HUES64 (cell line): ENCODE measurements at regions not wholly inside any gene's neighbourhood (a gene's known extent, or its start where the extent isn't known, plus 50 kb on each side); places are given as distances from the start of the nearest gene placed in this dataset.

ENCODE experiments used
- H3K27ac ChIP-seq: 2 replicates; pipeline ENCODE4 v1.7.0; 2013; ENCODE audit warnings: low read depth, low read length, inconsistent platforms
- H3K27me3 ChIP-seq: 2 replicates; pipeline ENCODE4 v1.6.1; 2013; ENCODE audit warnings: mild to moderate bottlenecking, low read length; ENCODE audit not compliant: insufficient read depth
- H3K36me3 ChIP-seq: 2 replicates; pipeline ENCODE4 v1.6.1; 2013; ENCODE audit warnings: mild to moderate bottlenecking, low read length; ENCODE audit not compliant: insufficient read depth
- H3K4me1 ChIP-seq: 2 replicates; pipeline ENCODE4 v1.6.1; 2013; ENCODE audit warnings: mild to moderate bottlenecking, low read length, moderate library complexity; ENCODE audit not compliant: insufficient read depth
- H3K4me3 ChIP-seq: 2 replicates; pipeline ENCODE4 v1.5.1; 2013; ENCODE audit warnings: mild to moderate bottlenecking, low read length, moderate library complexity
- H3K9ac ChIP-seq: 2 replicates; pipeline ENCODE4 v1.6.1; 2013; ENCODE audit warnings: mild to moderate bottlenecking, low read depth, low read length
- H3K9me3 ChIP-seq: 2 replicates; pipeline ENCODE4 v1.6.1; 2013; ENCODE audit warnings: low read depth, low read length; ENCODE audit not compliant: insufficient read depth
- WGBS: fragments of 150-250, 120-280 bp; methylation state at CpG from one replicate; pipeline ENCODE4 v1.1.7; 2013; ENCODE audit warnings: missing lambda C conversion rate; 5-methylcytosine and 5-hydroxymethylcytosine counted together

DNA sequence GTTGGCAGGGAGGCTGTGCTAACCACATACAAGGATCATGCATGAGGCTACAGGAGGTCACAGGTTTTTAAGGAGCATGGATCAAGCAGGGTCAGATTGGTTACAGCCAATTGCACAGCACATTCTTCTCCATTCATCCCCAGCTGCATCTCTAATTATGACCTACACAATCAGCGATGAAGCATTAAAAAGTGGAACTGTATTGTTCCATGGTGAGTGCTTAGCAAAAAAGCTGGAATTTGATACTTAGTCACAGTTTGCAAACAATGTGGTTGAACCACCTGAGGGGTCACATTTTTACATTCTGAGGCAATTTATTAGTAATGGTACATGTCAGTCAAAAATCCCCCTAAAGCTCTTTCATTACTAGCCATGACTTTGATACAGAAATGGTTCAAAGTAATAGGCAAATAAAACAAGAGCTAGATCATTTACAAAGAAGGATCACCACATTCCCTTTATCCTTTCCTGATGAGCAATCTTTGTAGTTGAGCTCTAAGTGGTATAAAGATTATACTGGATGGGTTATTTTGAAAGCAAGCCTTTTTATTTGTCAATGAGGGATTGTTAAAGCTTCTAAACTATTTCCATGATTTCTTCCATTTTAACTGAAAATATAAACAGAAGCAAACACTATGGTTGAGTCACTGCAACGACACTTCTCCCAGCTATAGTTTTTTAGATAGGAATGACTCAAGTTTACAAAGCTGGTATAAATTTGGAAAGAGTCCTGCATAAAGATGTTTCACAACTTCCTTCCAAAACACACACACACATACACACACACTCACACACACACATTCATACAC, 217.8 kb upstream of the SEMA3A start:
- 94% methylated on average over 1 of the region's 2 CpGs for WGBS
- H3K9ac ChIP-seq, result no peak overlapping the region
- H3K4me1 ChIP-seq, result no peaks in the 10 kb centered on the region; the same call in 1 of the 2 replicates
- no peak overlapping the region for H3K4me3 ChIP-seq
- H3K36me3 ChIP-seq, result no peaks in the 10 kb centered on the region
- H3K9me3 ChIP-seq, result peaks cover 4% of the 10 kb centered on the region; the same call in 1 of the 2 replicates
- H3K27ac ChIP-seq, result no peak overlapping the region
- no peaks in the 10 kb centered on the region for H3K27me3 ChIP-seq

DNA sequence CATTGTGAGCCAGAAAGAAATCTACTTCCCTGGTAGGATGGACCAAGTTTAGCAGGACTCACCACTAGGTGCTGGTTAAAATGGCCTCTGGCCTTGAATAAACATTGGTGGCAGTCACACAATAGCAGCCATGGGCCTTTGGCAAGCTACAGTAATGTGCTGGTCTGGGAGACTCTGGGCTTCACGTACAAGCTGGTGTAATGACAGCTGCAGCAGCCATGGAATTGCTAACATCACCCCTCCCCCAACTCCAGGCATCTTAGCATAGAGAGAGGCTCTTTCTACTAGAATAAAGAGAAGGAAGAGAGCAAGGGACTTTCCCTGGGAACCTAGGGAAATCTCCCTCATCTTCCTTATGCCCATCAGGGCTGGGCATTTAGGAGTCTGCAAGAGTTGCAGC, 205.1 kb upstream of the SEMA3A start:
- H3K36me3 ChIP-seq, result no peaks in the 10 kb centered on the region
- peaks cover 26% of the 10 kb centered on the region for H3K9me3 ChIP-seq
- 72% methylated on average over 1 of the region's 1 CpG for WGBS
- no peak overlapping the region for H3K27ac ChIP-seq
- no peak overlapping the region for H3K9ac ChIP-seq
- no peaks in the 10 kb centered on the region for H3K27me3 ChIP-seq
- no peaks in the 10 kb centered on the region for H3K4me1 ChIP-seq
- H3K4me3 ChIP-seq, result no peak overlapping the region

DNA sequence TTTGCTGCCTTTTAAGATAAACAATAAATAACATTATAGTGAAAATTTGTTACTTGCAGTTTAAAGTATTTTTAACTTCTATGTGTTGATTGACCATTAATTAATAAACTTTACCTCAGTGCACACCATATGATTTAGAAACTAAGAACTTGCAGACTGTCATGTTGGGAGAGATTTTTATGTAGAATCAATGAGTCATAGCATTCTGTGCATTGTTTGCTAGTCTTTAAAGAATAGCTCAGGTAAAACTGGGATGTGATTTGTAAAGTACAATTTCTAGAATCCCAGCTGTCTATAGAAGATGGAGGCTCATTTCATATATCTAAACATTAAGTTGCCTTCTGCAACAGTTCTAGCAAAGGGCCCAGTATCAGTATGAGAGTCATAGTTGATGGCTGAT, 199.6 kb upstream of the SEMA3A start:
- Histone ChIP-seq H3K4me1 (no peaks in the 10 kb centered on the region), H3K36me3 (no peaks in the 10 kb centered on the region), H3K9ac (no peak overlapping the region), H3K4me3 (no peak overlapping the region), H3K27ac (no peak overlapping the region), H3K27me3 (no peaks in the 10 kb centered on the region), H3K9me3 (no peaks in the 10 kb centered on the region)

DNA sequence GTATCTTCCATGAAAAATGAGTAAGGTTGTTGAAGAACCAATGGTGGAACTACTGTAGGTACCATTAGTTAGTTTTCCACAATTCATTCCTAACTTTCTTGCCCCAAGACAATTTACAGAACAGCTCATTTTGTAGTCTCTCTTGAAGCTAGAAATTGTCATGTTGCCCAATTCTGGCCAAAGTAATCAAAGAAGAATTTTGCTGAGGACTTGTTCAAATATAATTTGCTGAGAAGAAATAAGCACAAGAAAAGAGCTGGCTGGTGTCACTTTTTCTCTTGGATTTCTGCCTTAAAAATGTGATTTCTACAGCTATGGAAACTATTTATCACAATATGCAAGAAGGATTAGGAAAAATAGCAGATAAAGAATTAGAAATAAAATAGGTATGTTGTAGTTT, 199.2 kb upstream of the SEMA3A start:
- H3K36me3 ChIP-seq, result no peaks in the 10 kb centered on the region
- no peak overlapping the region for H3K4me3 ChIP-seq
- no peaks in the 10 kb centered on the region for H3K4me1 ChIP-seq

DNA sequence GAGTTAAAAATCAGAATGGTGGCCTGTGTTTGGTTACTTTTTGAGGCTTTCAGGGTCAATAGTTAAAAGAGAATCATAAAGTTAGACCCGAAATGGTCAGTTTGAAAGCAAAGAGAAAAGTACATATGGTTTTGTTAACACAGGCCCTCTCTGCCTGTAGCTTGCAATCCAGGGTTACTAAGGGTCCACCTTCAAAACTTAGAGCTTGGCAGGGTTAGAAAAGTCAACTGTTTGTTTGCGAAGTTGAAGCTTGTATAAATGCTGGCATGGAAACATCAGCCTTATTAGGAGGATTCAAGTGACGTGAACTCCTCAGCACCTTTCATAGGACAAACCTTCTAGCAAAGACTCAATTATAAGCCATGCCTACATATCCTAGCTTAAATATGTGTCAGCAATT, 196.3 kb upstream of the SEMA3A start:
- Histone ChIP-seq H3K4me1 (no peaks in the 10 kb centered on the region), H3K9ac (no peak overlapping the region), H3K27ac (no peak overlapping the region), H3K36me3 (no peaks in the 10 kb centered on the region), H3K4me3 (no peak overlapping the region), H3K27me3 (no peaks in the 10 kb centered on the region), H3K9me3 (no peaks in the 10 kb centered on the region)
- 95% methylated on average over 3 of the region's 3 CpGs for WGBS

More for the DNA sequence above, 199.2 kb upstream of the SEMA3A start:
- Histone ChIP-seq H3K27ac (no peak overlapping the region), H3K9ac (no peak overlapping the region), H3K9me3 (no peaks in the 10 kb centered on the region), H3K27me3 (no peaks in the 10 kb centered on the region)

DNA sequence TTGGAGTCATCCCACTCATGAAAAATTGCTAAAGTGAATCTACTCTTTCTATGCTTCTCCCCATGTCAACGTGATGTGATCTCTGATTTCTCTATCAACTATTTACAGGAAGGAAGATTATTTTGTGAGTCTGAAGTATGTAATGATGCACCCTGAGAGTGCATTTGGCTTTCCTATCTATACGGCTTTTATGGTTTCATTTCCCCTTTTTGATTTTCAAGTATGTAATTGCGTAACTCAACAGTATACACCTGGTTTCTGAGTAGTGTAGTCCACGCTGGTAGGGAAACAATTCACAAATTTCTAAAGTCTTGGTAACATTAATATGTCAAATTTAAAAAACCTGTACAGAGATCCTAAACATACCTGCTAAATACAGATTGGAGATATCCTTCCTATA, 194.7 kb upstream of the SEMA3A start:
- no peak overlapping the region for H3K27ac ChIP-seq
- H3K9ac ChIP-seq, result no peak overlapping the region
- WGBS, result 100% methylated on average over 2 of the region's 4 CpGs

DNA sequence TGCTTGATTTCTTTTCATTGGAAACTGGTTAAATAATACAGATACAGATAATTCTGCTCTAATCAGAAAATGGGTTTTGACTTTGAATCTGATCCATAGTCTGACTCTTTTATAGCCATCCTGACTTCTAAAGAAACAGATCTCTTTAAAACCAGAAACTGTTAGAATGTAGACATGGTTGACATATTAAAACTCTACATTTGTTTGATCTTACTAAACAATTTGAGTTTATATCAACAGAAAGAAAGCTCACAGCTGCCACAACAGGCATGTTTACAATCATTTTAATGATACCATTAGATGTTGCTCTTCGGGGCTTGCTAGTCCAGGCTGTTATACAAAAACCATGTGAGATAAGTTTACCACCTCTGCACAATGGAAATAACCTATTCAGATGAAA, 193.0 kb upstream of the SEMA3A start:
- Histone ChIP-seq H3K27ac (no peak overlapping the region), H3K27me3 (no peaks in the 10 kb centered on the region), H3K36me3 (no peaks in the 10 kb centered on the region), H3K4me1 (no peaks in the 10 kb centered on the region), H3K4me3 (no peak overlapping the region), H3K9ac (no peak overlapping the region), H3K9me3 (no peaks in the 10 kb centered on the region)
- WGBS, result 88% methylated on average over 1 of the region's 1 CpG

More for the DNA sequence above, 194.7 kb upstream of the SEMA3A start:
- no peaks in the 10 kb centered on the region for H3K9me3 ChIP-seq
- no peaks in the 10 kb centered on the region for H3K4me1 ChIP-seq
- H3K36me3 ChIP-seq, result no peaks in the 10 kb centered on the region
- H3K4me3 ChIP-seq, result no peak overlapping the region
- no peaks in the 10 kb centered on the region for H3K27me3 ChIP-seq

DNA sequence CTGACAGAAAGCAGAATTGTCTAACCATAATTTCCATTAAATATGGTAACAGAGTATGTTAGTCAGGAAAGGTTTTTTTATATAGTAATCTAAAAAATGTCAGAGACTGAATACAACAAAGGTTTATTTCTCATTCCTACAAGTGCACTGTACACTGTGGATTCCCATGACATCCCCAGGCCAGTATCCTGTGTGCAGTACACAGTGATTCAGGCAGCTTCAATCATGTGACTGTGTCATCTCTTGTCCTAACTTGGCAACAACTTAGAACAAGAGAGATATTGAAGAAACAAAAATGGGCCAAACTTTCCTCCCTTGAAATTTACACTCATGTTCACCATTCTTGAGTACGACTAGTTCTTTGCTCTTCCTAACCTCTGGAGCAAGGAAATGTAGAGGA, 189.8 kb upstream of the SEMA3A start:
- WGBS, result no CpG with 5 or more reads among the region's 1 CpG
- H3K9me3 ChIP-seq, result no peaks in the 10 kb centered on the region
- no peak overlapping the region for H3K4me3 ChIP-seq
- no peaks in the 10 kb centered on the region for H3K36me3 ChIP-seq
- H3K27me3 ChIP-seq, result no peaks in the 10 kb centered on the region
- no peak overlapping the region for H3K27ac ChIP-seq
- no peaks in the 10 kb centered on the region for H3K4me1 ChIP-seq
- no peak overlapping the region for H3K9ac ChIP-seq

DNA sequence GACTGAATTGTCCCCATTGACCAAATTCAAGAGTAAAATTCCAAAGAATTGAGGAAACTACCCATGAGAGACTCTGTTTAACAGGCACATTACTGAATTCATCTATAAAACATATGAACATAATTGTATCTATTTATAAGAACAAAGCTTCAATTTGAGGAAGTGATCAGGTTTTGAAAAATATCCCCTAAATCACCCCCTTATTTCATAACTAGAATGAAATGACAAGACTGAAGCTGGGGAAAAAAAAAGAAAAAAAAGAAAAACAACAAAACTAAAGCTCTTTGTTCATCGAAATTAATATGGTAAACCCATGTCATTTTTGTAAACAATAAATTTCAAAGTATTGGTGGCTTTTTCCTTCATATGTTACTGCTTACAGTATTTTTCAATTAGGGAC, 184.9 kb upstream of the SEMA3A start:
- WGBS, result no CpG with 5 or more reads among the region's 1 CpG
- Histone ChIP-seq H3K9me3 (no peaks in the 10 kb centered on the region), H3K4me3 (no peak overlapping the region), H3K4me1 (no peaks in the 10 kb centered on the region), H3K9ac (no peak overlapping the region), H3K36me3 (no peaks in the 10 kb centered on the region), H3K27me3 (no peaks in the 10 kb centered on the region), H3K27ac (no peak overlapping the region)

DNA sequence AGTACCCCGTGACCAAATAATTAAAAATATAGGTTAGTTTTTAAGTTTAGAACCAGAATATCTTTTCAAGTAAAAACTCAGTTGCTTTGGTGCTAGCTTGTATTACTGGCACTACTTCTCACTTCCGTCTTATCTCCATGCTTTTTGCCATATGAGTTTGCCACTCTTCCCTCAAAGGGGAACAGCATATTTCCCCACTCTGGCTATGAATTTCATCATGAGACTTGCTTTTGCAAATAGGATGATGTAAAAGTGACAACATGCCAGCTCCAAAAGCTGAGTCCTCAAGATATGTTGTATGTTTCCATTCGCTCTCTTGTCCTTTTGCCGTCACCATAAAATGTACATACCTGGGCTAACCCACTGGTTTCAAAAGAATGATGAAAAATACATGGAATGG, 178.1 kb upstream of the SEMA3A start:
- no peaks in the 10 kb centered on the region for H3K36me3 ChIP-seq
- no peak overlapping the region for H3K9ac ChIP-seq
- H3K27ac ChIP-seq, result no peak overlapping the region
- over 99% methylated on average over 3 of the region's 4 CpGs for WGBS
- H3K27me3 ChIP-seq, result no peaks in the 10 kb centered on the region
- no peaks in the 10 kb centered on the region for H3K4me1 ChIP-seq
- H3K4me3 ChIP-seq, result no peak overlapping the region
- no peaks in the 10 kb centered on the region for H3K9me3 ChIP-seq

DNA sequence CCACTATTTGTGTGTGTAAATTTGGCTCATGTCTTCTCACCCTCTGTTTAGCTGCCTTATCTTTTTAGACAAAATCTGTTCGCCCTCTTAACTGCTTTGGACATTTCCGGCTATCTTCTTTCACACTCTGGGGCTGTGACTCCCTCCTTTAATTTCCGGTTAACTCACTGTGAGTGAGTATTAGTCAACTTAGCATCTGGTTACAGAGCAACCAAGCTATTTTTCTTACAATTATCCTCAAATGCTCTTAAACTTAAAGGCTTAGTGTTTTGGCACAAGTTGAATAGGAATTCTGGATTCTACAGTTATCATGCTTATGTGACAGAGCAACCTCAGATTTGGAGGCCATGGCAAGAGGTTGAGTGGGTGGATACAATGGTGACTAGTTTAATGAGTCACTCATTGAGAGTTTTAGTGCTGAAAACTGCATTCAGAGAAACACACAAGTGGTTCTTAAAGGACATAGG, 177.6 kb upstream of the SEMA3A start:
- Histone ChIP-seq H3K4me1 (no peaks in the 10 kb centered on the region), H3K9me3 (no peaks in the 10 kb centered on the region), H3K36me3 (no peaks in the 10 kb centered on the region), H3K9ac (no peak overlapping the region), H3K27me3 (no peaks in the 10 kb centered on the region), H3K27ac (no peak overlapping the region), H3K4me3 (no peak overlapping the region)
- WGBS, result 91% methylated on average over 3 of the region's 3 CpGs

DNA sequence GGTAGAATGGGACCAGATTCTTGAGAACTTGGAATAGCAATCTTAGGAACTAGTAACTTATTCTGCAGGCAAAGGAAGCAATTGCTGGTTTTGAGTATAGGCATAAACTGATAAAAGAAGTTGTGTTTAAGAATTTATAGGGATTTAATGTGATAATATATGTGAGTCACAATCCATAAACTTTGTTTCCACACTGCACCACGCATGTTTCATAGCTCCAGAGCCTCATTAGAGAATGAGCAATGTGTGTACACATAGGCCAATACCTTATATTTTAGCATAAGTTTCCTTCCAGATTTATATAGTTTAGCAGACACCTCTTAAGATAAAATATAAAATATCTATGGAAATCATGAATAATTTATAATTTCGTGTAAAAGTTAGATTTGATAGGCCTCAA, 175.5 kb upstream of the SEMA3A start:
- no peak overlapping the region for H3K4me3 ChIP-seq
- no peaks in the 10 kb centered on the region for H3K36me3 ChIP-seq
- no peak overlapping the region for H3K27ac ChIP-seq
- no CpG with 5 or more reads among the region's 2 CpGs for WGBS
- H3K4me1 ChIP-seq, result 0 out of 2 replicates have a peak, but pooled peaks cover under 1% of the 10 kb centered on the region
- no peaks in the 10 kb centered on the region for H3K27me3 ChIP-seq
- H3K9me3 ChIP-seq, result no peaks in the 10 kb centered on the region
- no peak overlapping the region for H3K9ac ChIP-seq
